Activated CD4-positive, alpha-beta T cell treated with anti-CD3 and anti-CD28 coated beads, Interleukin-2, amount 10 ng/mL, durations not matched to agents 24 days and 14 days (primary cell): ENCODE measurements at regions not wholly inside any gene's neighbourhood (a gene's known extent, or its start where the extent isn't known, plus 50 kb on each side); places are given as distances from the start of the nearest gene placed in this dataset.

ENCODE experiments used
- DNase-seq: peaks from one replicate; pipeline ENCODE4 v3.0.0; 2022
- H3K27ac Mint-ChIP-seq: one replicate; pipeline ENCODE4 v1.8.0; 2022; ENCODE audit warnings: mild to moderate bottlenecking, mixed read lengths
- H3K27me3 Mint-ChIP-seq: one replicate; pipeline ENCODE4 v1.8.0; 2022; ENCODE audit warnings: mixed read lengths
- H3K36me3 Mint-ChIP-seq: one replicate; pipeline ENCODE4 v1.8.0; 2022; ENCODE audit warnings: low read depth, mild to moderate bottlenecking, mixed read lengths
- H3K4me1 Mint-ChIP-seq: one replicate; pipeline ENCODE4 v1.8.0; 2021; ENCODE audit warnings: mixed read lengths
- H3K4me3 Mint-ChIP-seq: one replicate; pipeline ENCODE4 v1.8.0; 2022; ENCODE audit warnings: mild to moderate bottlenecking, moderate library complexity, mixed read lengths
- H3K9me3 Mint-ChIP-seq: one replicate; pipeline ENCODE4 v1.8.0; 2021; ENCODE audit warnings: mixed read lengths
- intact Hi-C: fragments of 100-400 bp; cut with micrococcal nuclease; formaldehyde crosslinking; loops from one replicate; pipeline ENCODE4 v1.15.1; 2023

DNA sequence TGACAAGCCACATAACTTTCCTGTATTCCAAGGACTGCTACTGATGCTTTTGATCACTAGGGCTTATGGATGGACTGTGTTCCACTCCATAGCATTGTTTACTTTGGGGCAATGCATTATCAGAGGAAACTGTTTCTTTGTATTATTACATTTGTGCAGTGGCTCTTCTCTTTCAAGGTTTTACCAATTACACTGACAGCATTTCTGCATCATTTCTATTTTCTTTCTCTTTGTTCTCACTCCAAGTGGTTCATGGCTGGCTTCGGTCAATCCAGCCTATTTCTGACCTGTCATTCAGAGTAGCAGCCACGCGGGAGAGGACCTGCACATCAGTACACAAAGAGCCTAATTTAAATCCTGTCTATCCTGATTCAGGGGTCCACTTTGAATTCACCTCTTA, 711.0 kb downstream of the TLE4 start:
- no peaks in the 10 kb centered on the region for H3K4me1 Mint-ChIP-seq
- intact Hi-C loops, result no loop called here

DNA sequence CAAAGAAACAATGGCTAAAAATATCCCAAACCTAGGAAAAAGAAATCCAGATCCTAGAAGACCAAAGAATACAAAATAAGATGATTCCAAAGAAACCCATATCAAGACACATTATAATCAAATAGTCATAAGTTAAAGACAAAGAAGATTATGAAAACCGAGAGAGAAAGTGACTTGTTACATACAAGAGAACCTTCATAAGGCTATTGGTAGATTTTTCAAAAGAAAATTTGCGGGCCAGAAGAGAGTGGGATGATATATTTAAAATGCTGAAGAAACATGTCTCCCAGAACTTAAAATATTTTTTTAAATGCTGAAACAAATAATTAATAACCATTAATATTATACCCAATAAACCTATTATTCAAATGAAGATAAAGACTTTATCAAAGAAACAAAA, 687.3 kb downstream of the TLE4 start:
- Mint-ChIP-seq H3K27ac (no peak overlapping the region), H3K4me1 (no peaks in the 10 kb centered on the region), H3K27me3 (no peaks in the 10 kb centered on the region), H3K4me3 (no peak overlapping the region), H3K9me3 (peaks cover 7% of the 10 kb centered on the region), H3K36me3 (no peaks in the 10 kb centered on the region)
- intact Hi-C loops, result no loop called here
- DNase-seq, result no peak

More for the DNA sequence above, 711.0 kb downstream of the TLE4 start:
- Mint-ChIP-seq H3K36me3 (no peaks in the 10 kb centered on the region), H3K4me3 (no peak overlapping the region), H3K27ac (no peak overlapping the region), H3K9me3 (no peaks in the 10 kb centered on the region), H3K27me3 (no peaks in the 10 kb centered on the region)
- no peak for DNase-seq

- Mint-ChIP-seq H3K36me3 (no peaks in the 10 kb centered on the region), H3K4me3 (no peak overlapping the region), H3K4me1 (no peaks in the 10 kb centered on the region), H3K27ac (no peak overlapping the region), H3K27me3 (no peaks in the 10 kb centered on the region), H3K9me3 (no peaks in the 10 kb centered on the region)
- intact Hi-C loops, result no loop called here
- no peak for DNase-seq
These were observed 680.0 kb downstream of the TLE4 start for GRCh38 chr9:80251778-80252177.

DNA sequence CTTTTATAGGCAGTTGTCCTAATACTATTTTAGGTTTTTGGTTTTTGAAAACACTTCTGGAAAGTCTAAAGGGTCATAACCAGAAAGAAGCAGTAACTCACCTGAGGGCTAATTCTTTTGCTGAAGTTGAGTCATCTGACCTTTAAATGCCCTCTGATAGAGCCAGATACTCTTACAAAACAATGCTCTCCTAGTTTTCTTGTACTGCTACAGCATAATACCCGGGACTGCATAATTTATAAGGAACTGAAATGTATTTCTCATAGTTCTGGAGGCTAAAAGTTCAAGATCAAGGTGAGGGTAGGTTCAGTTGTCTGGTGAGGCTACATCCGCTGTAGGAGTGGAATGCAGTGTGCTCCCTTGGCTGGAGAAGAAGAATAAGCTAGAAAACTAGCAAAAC, 670.3 kb downstream of the TLE4 start:
- no peak overlapping the region for H3K27ac Mint-ChIP-seq
- H3K27me3 Mint-ChIP-seq, result no peaks in the 10 kb centered on the region
- H3K4me3 Mint-ChIP-seq, result no peak overlapping the region
- no peaks in the 10 kb centered on the region for H3K36me3 Mint-ChIP-seq
- DNase-seq, result no peak
- no peaks in the 10 kb centered on the region for H3K4me1 Mint-ChIP-seq
- H3K9me3 Mint-ChIP-seq, result no peaks in the 10 kb centered on the region
- intact Hi-C loops, result no loop called here

- Mint-ChIP-seq H3K4me3 (no peak overlapping the region), H3K4me1 (no peaks in the 10 kb centered on the region), H3K27me3 (no peaks in the 10 kb centered on the region), H3K36me3 (no peaks in the 10 kb centered on the region), H3K27ac (no peak overlapping the region), H3K9me3 (no peaks in the 10 kb centered on the region)
- intact Hi-C loops, result no loop called here
- no peak for DNase-seq
These were observed 664.0 kb downstream of the TLE4 start for GRCh38 chr9:80235752-80236151.

DNA sequence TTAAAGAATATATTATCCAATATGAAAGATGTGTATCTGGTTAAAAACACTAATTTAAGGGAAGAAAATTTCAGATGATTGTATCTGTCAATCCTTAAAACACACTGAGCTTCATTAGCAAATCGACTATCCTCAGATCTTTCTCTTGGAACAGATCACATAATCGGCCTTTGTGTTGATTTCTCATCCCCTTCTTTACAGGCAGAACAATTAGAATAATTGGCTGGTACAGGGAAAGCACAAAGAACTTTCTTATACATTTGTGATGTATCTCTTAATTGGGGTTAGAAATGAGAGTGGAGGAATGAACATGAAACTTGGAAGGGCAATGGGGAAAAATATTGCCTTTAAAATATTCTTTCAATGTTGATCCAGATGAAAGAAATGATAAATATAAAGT, 662.1 kb downstream of the TLE4 start:
- H3K4me1 Mint-ChIP-seq, result no peaks in the 10 kb centered on the region
- no peaks in the 10 kb centered on the region for H3K36me3 Mint-ChIP-seq
- H3K27ac Mint-ChIP-seq, result no peak overlapping the region
- no peaks in the 10 kb centered on the region for H3K9me3 Mint-ChIP-seq
- no peaks in the 10 kb centered on the region for H3K27me3 Mint-ChIP-seq
- H3K4me3 Mint-ChIP-seq, result no peak overlapping the region
- DNase-seq, result no peak
- intact Hi-C loops, result no loop called here

- Mint-ChIP-seq H3K36me3 (no peaks in the 10 kb centered on the region), H3K27ac (no peak overlapping the region), H3K4me3 (no peak overlapping the region), H3K4me1 (no peaks in the 10 kb centered on the region), H3K9me3 (no peaks in the 10 kb centered on the region), H3K27me3 (no peaks in the 10 kb centered on the region)
- intact Hi-C loops, result no loop called here
- no peak for DNase-seq
These were observed 661.5 kb downstream of the TLE4 start for GRCh38 chr9:80233102-80233843.

DNA sequence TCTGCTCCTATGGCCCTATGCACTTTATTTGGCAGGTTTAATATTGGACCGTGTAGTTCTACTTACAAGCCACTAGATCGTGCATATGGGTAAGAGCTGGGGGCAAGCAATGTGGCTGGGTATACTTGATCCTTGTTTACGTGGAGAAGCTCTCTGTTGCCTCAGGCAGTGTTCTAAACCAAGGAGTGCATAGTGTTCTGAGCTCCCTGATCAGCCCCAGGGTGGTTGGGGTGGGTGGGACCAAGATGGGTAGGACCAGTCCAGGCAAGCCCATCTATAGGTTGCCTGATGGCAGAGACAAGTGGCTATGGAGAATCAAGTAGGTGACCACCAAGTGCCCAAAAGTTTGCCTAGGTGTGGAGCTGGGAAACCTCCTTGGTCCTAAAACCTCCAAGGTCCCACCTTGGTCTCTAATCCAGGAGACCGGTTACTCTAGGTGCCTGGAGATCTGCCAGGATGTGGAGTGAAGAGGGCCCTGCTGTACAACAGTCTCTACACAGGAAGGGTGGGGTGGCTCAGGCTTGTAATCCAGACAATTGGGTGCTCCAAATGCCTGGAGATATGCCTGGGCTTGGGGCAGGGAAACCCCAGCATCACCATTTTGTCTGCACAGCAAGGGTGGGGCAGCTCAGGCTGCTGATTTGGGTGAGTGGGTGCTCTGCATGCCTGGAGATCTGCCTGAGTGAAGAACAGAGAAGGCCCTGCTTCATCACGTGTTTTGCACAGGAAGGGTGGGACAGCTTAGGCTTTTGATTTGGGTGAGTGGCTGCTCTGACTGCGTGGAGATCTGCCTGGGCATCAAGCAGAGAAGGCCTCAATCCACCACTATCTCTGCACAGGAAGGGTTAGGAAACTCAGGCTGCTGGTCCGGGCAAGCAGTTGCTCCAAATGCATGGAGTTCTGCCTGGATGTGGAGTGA, 659.8 kb downstream of the TLE4 start:
- H3K9me3 Mint-ChIP-seq, result no peaks in the 10 kb centered on the region
- no peak overlapping the region for H3K4me3 Mint-ChIP-seq
- no peak overlapping the region for H3K27ac Mint-ChIP-seq
- H3K36me3 Mint-ChIP-seq, result no peaks in the 10 kb centered on the region
- H3K4me1 Mint-ChIP-seq, result no peaks in the 10 kb centered on the region
- DNase-seq, result no peak
- intact Hi-C loops, result no loop called here
- H3K27me3 Mint-ChIP-seq, result no peaks in the 10 kb centered on the region

GRCh38 chr9:80223897-80224296, 652.1 kb downstream of the TLE4 start:
- no peak for DNase-seq
- intact Hi-C loops, result no loop called here
- Mint-ChIP-seq H3K27ac (no peak overlapping the region), H3K4me1 (no peaks in the 10 kb centered on the region), H3K36me3 (no peaks in the 10 kb centered on the region), H3K4me3 (no peak overlapping the region), H3K27me3 (no peaks in the 10 kb centered on the region), H3K9me3 (no peaks in the 10 kb centered on the region)

GRCh38 chr9:80222466-80223169, 650.9 kb downstream of the TLE4 start:
- no peaks in the 10 kb centered on the region for H3K9me3 Mint-ChIP-seq
- no peaks in the 10 kb centered on the region for H3K36me3 Mint-ChIP-seq
- intact Hi-C loops, result no loop called here
- no peak overlapping the region for H3K4me3 Mint-ChIP-seq
- DNase-seq, result no peak
- H3K27me3 Mint-ChIP-seq, result no peaks in the 10 kb centered on the region
- H3K4me1 Mint-ChIP-seq, result no peaks in the 10 kb centered on the region
- no peak overlapping the region for H3K27ac Mint-ChIP-seq

GRCh38 chr9:80218328-80218727, 646.6 kb downstream of the TLE4 start:
- H3K36me3 Mint-ChIP-seq, result no peaks in the 10 kb centered on the region
- H3K27ac Mint-ChIP-seq, result no peak overlapping the region
- no peaks in the 10 kb centered on the region for H3K4me1 Mint-ChIP-seq
- H3K9me3 Mint-ChIP-seq, result no peaks in the 10 kb centered on the region
- DNase-seq, result no peak
- H3K4me3 Mint-ChIP-seq, result no peak overlapping the region
- no peaks in the 10 kb centered on the region for H3K27me3 Mint-ChIP-seq
- intact Hi-C loops, result no loop called here

DNA sequence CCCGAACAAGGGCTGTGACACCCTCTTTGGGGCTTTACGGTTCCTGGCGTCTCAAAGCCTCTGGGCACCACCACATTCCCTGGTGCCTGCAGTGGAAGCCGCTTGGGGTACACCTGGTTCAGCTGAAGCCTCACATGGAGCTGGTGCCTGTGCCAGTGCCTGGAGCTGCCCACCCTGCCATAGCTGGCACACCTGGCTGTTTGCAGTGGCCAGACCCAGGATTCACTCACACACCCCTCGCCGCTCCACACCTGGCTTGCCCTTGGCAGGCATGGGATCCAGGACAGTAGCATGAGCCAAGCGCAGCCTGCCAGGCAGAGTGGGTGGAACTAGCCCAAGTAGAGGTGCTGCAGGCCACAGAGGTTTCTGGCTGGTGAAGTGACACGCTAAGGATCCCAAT, 641.8 kb downstream of the TLE4 start:
- peaks cover 4% of the 10 kb centered on the region for H3K9me3 Mint-ChIP-seq
- H3K36me3 Mint-ChIP-seq, result no peaks in the 10 kb centered on the region
- no peaks in the 10 kb centered on the region for H3K4me1 Mint-ChIP-seq
- intact Hi-C loops, result no loop called here
- no peaks in the 10 kb centered on the region for H3K27me3 Mint-ChIP-seq
- H3K4me3 Mint-ChIP-seq, result no peak overlapping the region
- no peak overlapping the region for H3K27ac Mint-ChIP-seq
- no peak for DNase-seq

GRCh38 chr9:80208696-80209095, 636.9 kb downstream of the TLE4 start:
- intact Hi-C loops, result no loop called here
- H3K36me3 Mint-ChIP-seq, result no peaks in the 10 kb centered on the region
- peaks cover 4% of the 10 kb centered on the region for H3K9me3 Mint-ChIP-seq
- H3K4me3 Mint-ChIP-seq, result no peak overlapping the region
- no peak overlapping the region for H3K27ac Mint-ChIP-seq
- no peaks in the 10 kb centered on the region for H3K4me1 Mint-ChIP-seq
- DNase-seq, result no peak
- H3K27me3 Mint-ChIP-seq, result no peaks in the 10 kb centered on the region

DNA sequence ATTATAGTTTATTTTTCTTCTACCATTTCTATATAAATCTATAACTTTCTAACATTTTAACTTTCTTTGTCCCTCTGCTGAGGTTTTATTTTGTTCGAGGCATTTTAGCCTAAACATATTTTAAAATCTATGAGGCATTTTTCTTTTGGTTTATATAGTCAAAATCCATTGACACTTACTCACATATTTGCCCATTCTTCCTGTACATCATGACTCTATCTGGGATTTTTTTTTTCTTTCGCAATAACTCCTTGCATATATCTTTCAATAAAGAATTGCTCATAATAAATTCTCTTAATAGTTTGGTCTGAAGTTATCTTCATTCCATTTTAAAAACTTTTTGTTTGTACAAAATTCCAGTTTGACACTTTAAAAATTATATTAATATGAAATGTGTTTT, 632.3 kb downstream of the TLE4 start:
- Mint-ChIP-seq H3K36me3 (no peaks in the 10 kb centered on the region), H3K27me3 (no peaks in the 10 kb centered on the region), H3K9me3 (no peaks in the 10 kb centered on the region), H3K4me1 (no peaks in the 10 kb centered on the region), H3K27ac (no peak overlapping the region), H3K4me3 (no peak overlapping the region)
- no peak for DNase-seq
- intact Hi-C loops, result no loop called here
